HepG2 (cell line): ENCODE measurements at regions not wholly inside any gene's neighbourhood (a gene's known extent, or its start where the extent isn't known, plus 50 kb on each side); places are given as distances from the start of the nearest gene placed in this dataset.

Source experiments
- ATAC-seq: fragments of 200-7000 bp; cut with Tn5 transposase; 3 replicates; pipeline ENCODE4 v1.9.1; 2020; ENCODE audit warnings: mild to moderate bottlenecking, moderate library complexity
- BruUV-seq: library from RNA; stranded (reverse); fragments of 400-500 nt; replicated peaks from 2 replicates; lab custom pipeline; 2021; lab: Mats Ljungman, UMichigan
- CTCF ChIA-PET: fragments of 300-600 bp; formaldehyde crosslinking; extraction: SDS; loops from one replicate; lab custom pipeline; 2021; ENCODE audit warnings: low total read pairs, inconsistent platforms, low intra/inter-chr PET ratio; lab: Yijun Ruan, JAX
- POLR2A ChIA-PET: fragments of 350-600 bp; sonication (Branson Sonifier 250); formaldehyde crosslinking; loops from one replicate; lab custom pipeline; 2020; ENCODE audit warnings: antibody characterized with exemption, inconsistent platforms; lab: Yijun Ruan, JAX
- DNase-seq: peaks from one replicate; pipeline ENCODE4 v3.0.0-alpha.2; 2015; ENCODE audit warnings: low spot score
- FAIRE-seq: peaks from 3 replicates; lab custom pipeline; 2011; peaks lifted over from hg19 to GRCh38; lab: Jason Lieb, UNC
- H2AFZ ChIP-seq: one replicate; pipeline ENCODE4 v1.6.1; 2011; ENCODE audit warnings: low read length, inconsistent platforms
- H3K27ac ChIP-seq: fragments of 300-600 bp; 3 replicates; pipeline ENCODE4 v1.8.0; 2011; ENCODE audit warnings: mixed run types, mild to moderate bottlenecking, mixed read lengths, low read length, inconsistent platforms; ENCODE audit not compliant: insufficient read depth; ENCODE audit errors: extremely low read length
- H3K27me3 ChIP-seq, 2 experiments: fragments of 200-600 bp in 1 of 2; 2 replicates in 1 of 2; 3 replicates in 1 of 2; pipeline versions ENCODE4 v1.6.0 to v1.8.0; 2011; ENCODE audit warnings: low read length in 2 of 2, mild to moderate bottlenecking in 2 of 2, moderate library complexity in 2 of 2, inconsistent platforms in 1 of 2; ENCODE audit not compliant: insufficient read depth in 2 of 2, control insufficient read depth in 1 of 2
- H3K36me3 ChIP-seq, 2 experiments: fragments of 200-600 bp in 1 of 2; replicated peaks in 1 of 2; 2 replicates in 1 of 2; 3 replicates in 1 of 2; pipeline versions ENCODE4 v1.5.1 to v1.8.0; 2011; ENCODE audit warnings: low read length in 2 of 2, inconsistent platforms in 1 of 2; ENCODE audit not compliant: insufficient read depth in 2 of 2, control insufficient read depth in 1 of 2
- H3K4me1 ChIP-seq: 2 replicates; pipeline ENCODE4 v1.5.1; 2012; ENCODE audit warnings: low read length, inconsistent platforms; ENCODE audit not compliant: insufficient read depth
- H3K4me2 ChIP-seq: 2 replicates; pipeline ENCODE4 v1.6.0; 2011; ENCODE audit warnings: low read depth, low read length, inconsistent platforms
- H3K4me3 ChIP-seq, 3 experiments: fragments of 200-600 bp in 1 of 3; sonication (generic), shearing (Covaris generic) in 1 of 3; replicated peaks in 1 of 3; 2 replicates each; pipeline ENCODE4 v1.5.1; 2011 to 2016; ENCODE audit warnings: low read length in 3 of 3, inconsistent platforms in 2 of 3, low read depth in 2 of 3, mild to moderate bottlenecking in 2 of 3, control low read depth in 1 of 3, mixed read lengths in 1 of 3; ENCODE audit not compliant: insufficient read depth in 1 of 3
- H3K79me2 ChIP-seq: one replicate; pipeline ENCODE4 v1.6.1; 2011; ENCODE audit warnings: low read length, inconsistent platforms; ENCODE audit not compliant: insufficient read depth
- H3K9ac ChIP-seq: 2 replicates; pipeline ENCODE4 v1.6.0; 2011; ENCODE audit warnings: mild to moderate bottlenecking, low read depth, low read length, inconsistent platforms; ENCODE audit not compliant: insufficient read depth
- H3K9me3 ChIP-seq: 2 replicates; pipeline ENCODE4 v1.5.1; 2012; ENCODE audit warnings: mild to moderate bottlenecking, low read length
- H4K20me1 ChIP-seq: 2 replicates; pipeline ENCODE4 v1.6.0; 2011; ENCODE audit warnings: inconsistent platforms, mild to moderate bottlenecking, low read length, moderate library complexity; ENCODE audit not compliant: insufficient read depth
- ARID2 ChIP-seq: sonication (generic); formaldehyde crosslinking; IDR thresholded peaks from 2 replicates; pipeline ENCODE4 v1.8.1; 2022; ENCODE audit warnings: mild to moderate bottlenecking, missing genetic modification reagents, borderline replicate concordance
- BCLAF1 ChIP-seq: fragments of 450-650 bp; IDR thresholded peaks from 2 replicates; pipeline ENCODE4 v1.6.1; 2017; ENCODE audit warnings: mild to moderate bottlenecking
- CEBPB ChIP-seq: IDR thresholded peaks from 2 replicates; pipeline ENCODE4 v1.6.1; 2011; ENCODE audit warnings: low read depth, low read length, improper control_type of control experiment, borderline replicate concordance
- KAT8 ChIP-seq: IDR thresholded peaks from 2 replicates; pipeline ENCODE4 v1.6.1; 2016; ENCODE audit warnings: missing genetic modification reagents, missing compliant biosample characterization
- MAFG ChIP-seq: sonication (generic); formaldehyde crosslinking; IDR thresholded peaks from 2 replicates; pipeline ENCODE4 v1.5.1; 2020; ENCODE audit warnings: mild to moderate bottlenecking, missing genetic modification reagents
- MAZ ChIP-seq, 2 experiments: sonication (generic) in 1 of 2; formaldehyde crosslinking in 1 of 2; IDR thresholded peaks; 2 replicates each; pipeline versions ENCODE4 v1.5.0 to v1.6.1; 2012 to 2020; ENCODE audit warnings: low read depth in 2 of 2, mild to moderate bottlenecking in 2 of 2, borderline replicate concordance in 1 of 2, improper control_type of control experiment in 1 of 2, low read length in 1 of 2, missing genetic modification reagents in 1 of 2, moderate library complexity in 1 of 2
- NR0B2 ChIP-seq: sonication (generic); formaldehyde crosslinking; IDR thresholded peaks from 2 replicates; pipeline ENCODE4 v1.4.0; 2020; ENCODE audit warnings: mild to moderate bottlenecking, missing genetic modification reagents
- PAF1 ChIP-seq: IDR thresholded peaks from 2 replicates; pipeline ENCODE4 v1.6.1; 2016; ENCODE audit warnings: missing genetic modification reagents, missing compliant biosample characterization
- SRSF9 ChIP-seq: fragments of 200-400 bp; formaldehyde crosslinking; IDR thresholded peaks from 2 replicates; pipeline ENCODE4 v1.6.1; 2018; ENCODE audit warnings: borderline replicate concordance, mild to moderate bottlenecking, low read depth, low read length; ENCODE audit not compliant: insufficient read depth, poor library complexity, severe bottlenecking
- TEF ChIP-seq: sonication (generic); formaldehyde crosslinking; IDR thresholded peaks from 2 replicates; pipeline ENCODE4 v1.5.0; 2020; ENCODE audit warnings: missing genetic modification reagents
- ZFP36L2 ChIP-seq: sonication (generic); formaldehyde crosslinking; IDR thresholded peaks from 2 replicates; pipeline ENCODE4 v1.4.0; 2020; ENCODE audit warnings: missing genetic modification reagents
- ZMYM4 ChIP-seq: sonication (generic); formaldehyde crosslinking; IDR thresholded peaks from 2 replicates; pipeline ENCODE4 v1.8.1; 2023; ENCODE audit warnings: mild to moderate bottlenecking, missing genetic modification reagents
- ZNF274 ChIP-seq: sonication (generic); formaldehyde crosslinking; IDR thresholded peaks from 2 replicates; pipeline ENCODE4 v1.5.1; 2020; ENCODE audit warnings: mild to moderate bottlenecking, missing genetic modification reagents
- ZSCAN9 ChIP-seq: IDR thresholded peaks from 2 replicates; pipeline ENCODE4 v1.6.1; 2016; ENCODE audit warnings: borderline replicate concordance
- WGBS: methylation state at CpG from one replicate; pipeline ENCODE4 v1.1.6; 2017; ENCODE audit warnings: low lambda C conversion rate; 5-methylcytosine and 5-hydroxymethylcytosine counted together
- in situ Hi-C: cut with HindIII; loops from 2 replicates; pipeline ENCODE4 v1.10.0; 2017; ENCODE audit warnings: low pct_unique_long_range_greater_than_20kb; ENCODE audit not compliant: extremely low pct_ligation_motif_present
- intact Hi-C: fragments of 100-400 bp; cut with micrococcal nuclease; formaldehyde crosslinking; loops from one replicate; pipeline ENCODE4 v1.10.0; 2022; ENCODE audit not compliant: unreplicated experiment

- no peak overlapping the region for H3K9ac ChIP-seq
- 23% methylated on average over 6 of the region's 6 CpGs for WGBS
- no peaks in the 10 kb centered on the region for H3K79me2 ChIP-seq
- no peak overlapping the region for H3K27ac ChIP-seq
- no peak for TF ChIP-seq SRSF9
- TF ChIP-seq ZSCAN9 (CRISPR knock-in tag) = no peak
- no peak for TF ChIP-seq ZMYM4 (CRISPR knock-in tag)
- TF ChIP-seq KAT8 = no peak
- TF ChIP-seq ARID2 (CRISPR knock-in tag) = no peak
- no peak for TF ChIP-seq CEBPB
- TF ChIP-seq BCLAF1 = no peak
- TF ChIP-seq ZFP36L2 (CRISPR knock-in tag) = no peak
- TF ChIP-seq PAF1 = no peak
- TF ChIP-seq ZNF274 (CRISPR knock-in tag) = no peak
- TF ChIP-seq NR0B2 (CRISPR knock-in tag) = no peak
- no peak for TF ChIP-seq MAFG (CRISPR knock-in tag)
- no peak for TF ChIP-seq TEF (CRISPR knock-in tag)
- TF ChIP-seq MAZ (IDR thresholded peaks at IDR 0.05; ENCODE audit: borderline replicate concordance, low read depth, low read length) = no peak
- no peak for TF ChIP-seq MAZ (CRISPR knock-in tag; IDR thresholded peaks at IDR 0.05; ENCODE audit: low read depth)
- in situ Hi-C loops = no loop called here
- intact Hi-C loops = no loop called here
- no TSS peak for BruUV-seq
- no peak for ATAC-seq
- H3K27me3 ChIP-seq = 0 out of 5 replicates have a peak, but pooled peaks cover 0 to 4% of the 10 kb centered on the region in 2 experiments
- no peak for FAIRE-seq
- no peak overlapping the region for H2AFZ ChIP-seq
- no peaks in the 10 kb centered on the region for H3K36me3 ChIP-seq
- no peaks in the 10 kb centered on the region for H3K4me1 ChIP-seq
- DNase-seq = no peak
- H4K20me1 ChIP-seq = no peaks in the 10 kb centered on the region
- no peak overlapping the region for H3K4me2 ChIP-seq
- POLR2A ChIA-PET = no interaction called here
- CTCF ChIA-PET = no interaction called here
- no peaks in the 10 kb centered on the region for H3K9me3 ChIP-seq
- H3K4me3 ChIP-seq = no peak overlapping the region
These were observed 107.9 kb downstream of the FAM124B start for GRCh38 chr2:224293976-224294375.
